ENCODE measurements at regions not wholly inside any gene's neighbourhood (a gene's known extent, or its start where the extent isn't known, plus 50 kb on each side); places are given as distances from the start of the nearest gene placed in this dataset.

- TF ChIP-seq ZNF707 (tag by site-specific recombination; IDR thresholded peaks at IDR 0.05) (no peak), CTCF (tag by site-specific recombination; IDR thresholded peaks at IDR 0.05) (no peak), ZNF391 (tag by site-specific recombination; IDR thresholded peaks at IDR 0.05; ENCODE audit: borderline replicate concordance, low read depth) (no peak), ZNF624 (tag by site-specific recombination; IDR thresholded peaks at IDR 0.05) (no peak), ZFP69B (tag by site-specific recombination; IDR thresholded peaks at IDR 0.05) (no peak), MYNN (tag by site-specific recombination; IDR thresholded peaks at IDR 0.05; ENCODE audit: borderline replicate concordance) (no peak), ATF2 (tag by site-specific recombination; IDR thresholded peaks at IDR 0.05; ENCODE audit: low read depth) (no peak)
Measured at GRCh38 chr10:25104441-25104840, 70.4 kb upstream of the GPR158 start.
